ENCODE measurements at regions not wholly inside any gene's neighbourhood (a gene's known extent, or its start where the extent isn't known, plus 50 kb on each side); places are given as distances from the start of the nearest gene placed in this dataset.
A peak's percentile ranks its signal among the peaks of the same experiment; 100 is the strongest.
"Not testable (repeated sequence)": the region's sequence is repeated elsewhere in the genome, so short reads cannot be mapped to it uniquely, and the experiment has no call there.

DNA sequence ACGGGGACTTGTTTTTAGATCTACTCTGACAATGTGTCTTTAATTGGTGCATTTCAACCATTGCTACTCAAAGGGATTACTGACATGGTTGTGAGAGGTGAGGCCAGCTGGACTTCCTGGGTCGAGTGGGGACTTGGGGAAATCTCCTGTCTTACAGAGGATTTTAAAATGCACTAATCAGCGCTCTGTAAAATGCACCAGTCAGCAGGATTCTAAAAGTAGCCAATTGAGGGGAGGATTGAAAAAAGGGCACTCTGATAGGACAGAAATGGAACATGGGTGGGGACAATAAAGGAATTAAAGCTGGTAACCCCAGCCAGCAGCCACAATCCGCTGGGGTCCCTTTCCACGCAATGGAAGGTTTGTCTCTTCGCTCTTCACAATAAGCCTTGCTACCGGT is 122.5 kb upstream of the SNRPN start:
- H3K36me3 ChIP-seq (ENCODE audit: control insufficient read depth, insufficient read depth, low read length) = no peaks in the 10 kb centered on the region
- no peak overlapping the region for H3K27ac ChIP-seq (ENCODE audit: insufficient read depth, low read depth, low read length, poor library complexity, severe bottlenecking)
- WGBS, 2 experiments = 85 to 87% methylated on average over 7 of the region's 7 CpGs
- no peaks in the 10 kb centered on the region for H3K4me1 ChIP-seq (ENCODE audit: control insufficient read depth, insufficient read depth, low read length)
- H3K4me3 ChIP-seq (ENCODE audit: insufficient read depth, low read depth, low read length) = no peak overlapping the region
- H3K27me3 ChIP-seq (ENCODE audit: control insufficient read depth, insufficient read depth, low read length, poor library complexity, severe bottlenecking) = no peaks in the 10 kb centered on the region
- H3K9me3 ChIP-seq (ENCODE audit: control insufficient read depth, low read length) = no peaks in the 10 kb centered on the region

DNA sequence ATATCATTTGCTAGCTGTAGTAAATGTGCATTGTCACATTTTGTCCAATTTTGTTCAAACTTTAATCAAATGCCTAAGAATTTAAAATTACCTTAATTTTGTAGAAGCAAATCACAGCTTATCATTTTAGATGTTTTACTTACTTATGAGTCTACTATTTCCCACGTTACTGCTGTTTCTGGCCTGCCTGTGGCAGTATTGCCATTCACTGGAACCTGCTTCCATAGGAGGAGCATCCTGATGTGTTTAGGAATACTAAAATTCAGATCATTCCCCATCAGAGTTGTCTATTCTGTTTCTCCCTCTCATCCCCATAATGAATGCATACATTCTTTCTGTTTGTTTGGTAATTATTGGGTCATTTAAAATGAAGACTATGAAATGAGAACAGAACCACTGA is 119.5 kb upstream of the SNRPN start:
- Histone ChIP-seq H3K4me3 (ENCODE audit: insufficient read depth, low read depth, low read length) (no peak overlapping the region), H3K9me3 (ENCODE audit: control insufficient read depth, low read length) (no peaks in the 10 kb centered on the region), H3K4me1 (ENCODE audit: control insufficient read depth, insufficient read depth, low read length) (no peaks in the 10 kb centered on the region), H3K27ac (ENCODE audit: insufficient read depth, low read depth, low read length, poor library complexity, severe bottlenecking) (no peak overlapping the region), H3K36me3 (ENCODE audit: control insufficient read depth, insufficient read depth, low read length) (no peaks in the 10 kb centered on the region), H3K27me3 (ENCODE audit: control insufficient read depth, insufficient read depth, low read length, poor library complexity, severe bottlenecking) (no peaks in the 10 kb centered on the region)
- 55 to 90% methylated on average over 1 of the region's 1 CpG for WGBS, 2 experiments

- Histone ChIP-seq H3K4me3 (ENCODE audit: insufficient read depth, low read depth, low read length) (peak overlapping the region; percentile 32), H3K27ac (ENCODE audit: insufficient read depth, low read depth, low read length, poor library complexity, severe bottlenecking) (peak overlapping the region; percentile 18), H3K27me3 (ENCODE audit: control insufficient read depth, insufficient read depth, low read length, poor library complexity, severe bottlenecking) (no peaks in the 10 kb centered on the region), H3K4me1 (ENCODE audit: control insufficient read depth, insufficient read depth, low read length) (no peaks in the 10 kb centered on the region), H3K9me3 (ENCODE audit: control insufficient read depth, low read length) (peaks cover 4% of the 10 kb centered on the region), H3K36me3 (ENCODE audit: control insufficient read depth, insufficient read depth, low read length) (no peaks in the 10 kb centered on the region)
- 37 to 48% methylated on average over 37 to 39 of the region's 39 CpGs for WGBS, 2 experiments
Measured at GRCh38 chr15:24848050-24848449, 106.7 kb upstream of the SNRPN start.

DNA sequence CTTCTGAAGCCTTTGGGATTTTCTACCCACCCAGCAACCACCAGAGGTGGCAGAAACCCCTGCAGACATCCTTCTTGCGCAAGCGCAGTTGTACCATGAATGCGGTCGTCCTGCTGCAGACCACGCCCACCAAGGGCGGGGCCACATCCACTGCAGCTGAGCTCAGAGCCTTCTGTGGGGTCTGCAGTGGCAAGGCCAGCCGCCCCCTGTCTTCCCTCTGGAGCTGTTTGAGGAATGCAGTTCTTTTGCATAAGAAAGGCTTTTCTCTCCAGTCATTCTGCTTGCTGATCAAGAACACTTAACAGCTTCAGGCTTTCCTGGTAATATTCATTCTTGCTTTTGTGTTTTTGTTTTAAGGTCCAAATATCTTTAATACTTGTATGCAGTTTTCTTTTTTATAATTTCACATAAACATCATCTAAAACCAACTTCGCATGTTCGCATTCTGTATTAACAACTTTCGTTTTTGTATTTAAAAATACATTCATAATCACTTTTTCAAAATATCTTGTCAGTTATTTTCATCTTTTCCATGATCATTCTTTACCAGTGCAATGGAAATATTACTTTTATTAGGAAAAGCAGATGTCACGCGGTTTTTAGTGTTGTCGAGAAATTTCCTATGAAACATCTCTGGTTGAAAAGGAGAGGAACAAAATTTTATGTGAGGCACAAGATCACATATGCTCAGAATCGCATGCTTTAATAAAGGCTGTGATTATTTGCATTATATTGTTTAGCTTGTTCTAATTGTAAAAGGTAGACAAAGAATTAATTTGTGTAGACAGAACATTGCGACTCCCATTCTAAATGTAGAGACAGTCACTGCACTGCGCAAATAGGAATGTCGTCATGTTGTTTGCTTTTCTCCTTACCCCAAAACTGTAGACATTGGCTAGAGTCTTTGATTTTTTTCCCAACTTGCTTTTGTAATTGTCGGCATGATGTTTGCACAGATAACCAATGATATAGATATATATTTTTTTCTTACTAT is 98.1 kb upstream of the SNRPN start:
- Histone ChIP-seq H3K36me3 (ENCODE audit: control insufficient read depth, insufficient read depth, low read length) (no peaks in the 10 kb centered on the region), H3K27me3 (ENCODE audit: control insufficient read depth, insufficient read depth, low read length, poor library complexity, severe bottlenecking) (no peaks in the 10 kb centered on the region), H3K9me3 (ENCODE audit: control insufficient read depth, low read length) (no peaks in the 10 kb centered on the region), H3K4me1 (ENCODE audit: control insufficient read depth, insufficient read depth, low read length) (no peaks in the 10 kb centered on the region), H3K27ac (ENCODE audit: insufficient read depth, low read depth, low read length, poor library complexity, severe bottlenecking) (peak overlapping the region; percentile 56), H3K4me3 (ENCODE audit: insufficient read depth, low read depth, low read length) (peak overlapping the region; percentile 49)
- WGBS, 2 experiments = 40 to 44% methylated on average over 17 of the region's 18 CpGs

- no peaks in the 10 kb centered on the region for H3K36me3 ChIP-seq (ENCODE audit: control insufficient read depth, insufficient read depth, low read length)
- H3K4me3 ChIP-seq (ENCODE audit: insufficient read depth, low read depth, low read length) = peak overlapping the region; percentile 49
- H3K27me3 ChIP-seq (ENCODE audit: control insufficient read depth, insufficient read depth, low read length, poor library complexity, severe bottlenecking) = no peaks in the 10 kb centered on the region
- peaks cover 4% of the 10 kb centered on the region for H3K4me1 ChIP-seq (ENCODE audit: control insufficient read depth, insufficient read depth, low read length)
- WGBS, 2 experiments = 42 to 44% methylated on average over 4 to 5 of the region's 5 CpGs
- H3K9me3 ChIP-seq (ENCODE audit: control insufficient read depth, low read length) = no peaks in the 10 kb centered on the region
- H3K27ac ChIP-seq (ENCODE audit: insufficient read depth, low read depth, low read length, poor library complexity, severe bottlenecking) = peak overlapping the region; percentile 87
Measured at GRCh38 chr15:24857763-24858162, 97.0 kb upstream of the SNRPN start.

DNA sequence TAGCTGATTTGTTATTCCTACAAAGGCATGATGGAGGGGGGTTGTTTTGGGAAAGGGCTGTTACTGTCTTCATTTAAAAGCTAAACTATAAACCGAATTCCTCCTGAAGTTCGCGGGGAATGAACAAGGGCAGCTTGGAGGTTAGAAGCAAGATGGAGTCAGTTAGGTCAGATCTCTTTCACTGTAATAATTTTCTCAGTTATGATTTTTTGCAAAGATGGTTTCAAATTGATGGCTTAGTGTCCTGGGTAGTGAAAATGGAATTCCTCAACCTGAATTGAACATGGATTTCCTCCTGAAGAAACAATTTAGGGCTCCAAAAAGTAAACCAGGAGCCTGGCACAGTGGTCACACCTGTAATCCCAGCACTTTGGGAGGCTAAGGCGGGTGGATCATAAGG is 96.6 kb upstream of the SNRPN start:
- H3K36me3 ChIP-seq (ENCODE audit: control insufficient read depth, insufficient read depth, low read length); H3K27me3 ChIP-seq (ENCODE audit: control insufficient read depth, insufficient read depth, low read length, poor library complexity, severe bottlenecking); H3K4me1 ChIP-seq (ENCODE audit: control insufficient read depth, insufficient read depth, low read length); H3K9me3 ChIP-seq (ENCODE audit: control insufficient read depth, low read length): not testable (repeated sequence)
- 43 to 55% methylated on average over 4 of the region's 4 CpGs for WGBS, 2 experiments
- peak overlapping the region; percentile 49 for H3K4me3 ChIP-seq (ENCODE audit: insufficient read depth, low read depth, low read length)
- H3K27ac ChIP-seq (ENCODE audit: insufficient read depth, low read depth, low read length, poor library complexity, severe bottlenecking) = peak overlapping the region; percentile 87

- peak overlapping the region; percentile 87 for H3K27ac ChIP-seq (ENCODE audit: insufficient read depth, low read depth, low read length, poor library complexity, severe bottlenecking)
- no peaks in the 10 kb centered on the region for H3K9me3 ChIP-seq (ENCODE audit: control insufficient read depth, low read length)
- no peak overlapping the region for H3K4me3 ChIP-seq (ENCODE audit: insufficient read depth, low read depth, low read length)
- 50 to 52% methylated on average over 7 of the region's 7 CpGs for WGBS, 2 experiments
- no peaks in the 10 kb centered on the region for H3K27me3 ChIP-seq (ENCODE audit: control insufficient read depth, insufficient read depth, low read length, poor library complexity, severe bottlenecking)
- peaks cover 4% of the 10 kb centered on the region for H3K4me1 ChIP-seq (ENCODE audit: control insufficient read depth, insufficient read depth, low read length)
- no peaks in the 10 kb centered on the region for H3K36me3 ChIP-seq (ENCODE audit: control insufficient read depth, insufficient read depth, low read length)
Measured at GRCh38 chr15:24858737-24859601, 95.8 kb upstream of the SNRPN start.

DNA sequence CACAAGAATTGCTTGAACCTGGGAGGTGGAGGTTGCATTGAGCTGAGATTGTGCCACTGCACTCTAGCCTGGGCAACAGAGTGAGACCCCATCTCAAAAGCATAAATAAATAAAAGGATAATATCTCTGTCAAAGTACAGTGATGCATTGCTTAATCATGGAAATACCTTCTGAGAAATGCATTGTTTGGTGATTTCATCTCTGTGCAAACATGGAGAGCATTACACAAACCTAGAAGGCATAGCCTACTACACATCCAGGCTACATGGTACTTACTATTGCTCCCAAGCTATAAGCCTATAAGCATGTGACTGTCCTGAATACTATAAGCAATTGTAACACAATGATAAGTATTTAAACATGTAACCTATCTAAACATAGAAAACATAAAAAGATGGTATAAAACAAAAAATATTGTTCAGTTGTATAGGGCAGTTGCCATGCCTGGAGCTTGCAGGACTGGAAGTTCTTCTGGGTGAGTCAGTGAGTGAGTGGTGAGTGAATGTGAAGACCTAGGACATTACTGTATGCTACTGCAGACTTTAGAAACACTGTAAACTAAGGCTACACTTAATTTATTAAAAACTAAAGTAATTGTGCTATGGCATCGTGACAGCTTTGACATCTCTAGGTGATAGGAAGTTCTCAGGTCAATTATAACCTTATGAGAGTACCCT is 93.6 kb upstream of the SNRPN start:
- Histone ChIP-seq H3K4me3 (ENCODE audit: insufficient read depth, low read depth, low read length) (no peak overlapping the region), H3K9me3 (ENCODE audit: control insufficient read depth, low read length) (no peaks in the 10 kb centered on the region), H3K27ac (ENCODE audit: insufficient read depth, low read depth, low read length, poor library complexity, severe bottlenecking) (no peak overlapping the region), H3K27me3 (ENCODE audit: control insufficient read depth, insufficient read depth, low read length, poor library complexity, severe bottlenecking) (no peaks in the 10 kb centered on the region), H3K4me1 (ENCODE audit: control insufficient read depth, insufficient read depth, low read length) (peaks cover 4% of the 10 kb centered on the region), H3K36me3 (ENCODE audit: control insufficient read depth, insufficient read depth, low read length) (no peaks in the 10 kb centered on the region)
- 57 to 80% methylated on average over 1 of the region's 1 CpG for WGBS, 2 experiments

GRCh38 chr15:24862726-24863521 is 91.9 kb upstream of the SNRPN start:
- Histone ChIP-seq H3K4me3 (ENCODE audit: insufficient read depth, low read depth, low read length) (no peak overlapping the region), H3K9me3 (ENCODE audit: control insufficient read depth, low read length) (no peaks in the 10 kb centered on the region), H3K27ac (ENCODE audit: insufficient read depth, low read depth, low read length, poor library complexity, severe bottlenecking) (no peak overlapping the region), H3K36me3 (ENCODE audit: control insufficient read depth, insufficient read depth, low read length) (no peaks in the 10 kb centered on the region), H3K27me3 (ENCODE audit: control insufficient read depth, insufficient read depth, low read length, poor library complexity, severe bottlenecking) (no peaks in the 10 kb centered on the region), H3K4me1 (ENCODE audit: control insufficient read depth, insufficient read depth, low read length) (peaks cover 4% of the 10 kb centered on the region)
- 67 to 72% methylated on average over 6 of the region's 6 CpGs for WGBS, 2 experiments
